ENCODE measurements at regions not wholly inside any gene's neighbourhood (a gene's known extent, or its start where the extent isn't known, plus 50 kb on each side); places are given as distances from the start of the nearest gene placed in this dataset.

DNA sequence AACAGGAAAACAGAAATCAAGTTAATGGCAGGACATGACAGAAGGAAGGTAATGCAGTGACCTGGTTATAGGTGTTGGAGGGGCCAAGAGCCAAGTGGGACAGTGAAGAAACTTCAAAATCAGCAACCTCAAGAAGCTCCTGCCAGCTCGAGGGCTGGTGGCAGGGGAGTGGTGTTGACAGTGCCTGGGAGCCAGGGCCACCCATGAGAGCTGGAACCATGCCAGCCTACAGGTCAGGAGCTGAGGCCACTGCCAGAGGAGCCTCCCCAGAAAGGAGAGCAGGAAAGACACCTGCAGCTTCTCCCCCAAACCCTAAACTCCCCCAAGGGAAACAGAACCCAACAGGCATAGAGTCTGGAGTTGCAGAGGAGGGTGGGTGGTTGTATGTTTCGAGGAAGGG is 262.1 kb downstream of the LRFN2 start:
- Histone ChIP-seq H4K20me1 (ENCODE audit: insufficient read depth, low read length) (no peaks in the 10 kb centered on the region), H3K27me3 (ENCODE audit: insufficient read depth, low read length) (no peaks in the 10 kb centered on the region; the same call in 1 of the 2 replicates), H3K79me2 (ENCODE audit: insufficient read depth, low read length) (no peaks in the 10 kb centered on the region), H3K4me3 (ENCODE audit: low read depth, low read length, poor library complexity, severe bottlenecking) (no peak overlapping the region), H3K4me1 (ENCODE audit: insufficient read depth, low read length, severe bottlenecking) (no peaks in the 10 kb centered on the region), H3K36me3 (ENCODE audit: insufficient read depth, low read length) (no peaks in the 10 kb centered on the region), H2AFZ (ENCODE audit: low read length) (no peak overlapping the region), H3K27ac (ENCODE audit: low read depth, low read length, poor library complexity, severe bottlenecking) (no peak overlapping the region), H3F3A (ENCODE audit: insufficient read depth, low read length) (no peaks in the 10 kb centered on the region), H3K9me2 (ENCODE audit: low read depth, low read length) (no peaks in the 10 kb centered on the region), H3K9me3 (ENCODE audit: low read length) (no peaks in the 10 kb centered on the region), H3K4me2 (ENCODE audit: low read length) (no peak overlapping the region), H3K9ac (ENCODE audit: low read length) (no peak overlapping the region)
- TF ChIP-seq EZH2 (IDR thresholded peaks at IDR 0.05; ENCODE audit: borderline replicate concordance, low read length) (no peak), CTCF (IDR thresholded peaks at IDR 0.05; ENCODE audit: low read length) (no peak)

- H3K9ac ChIP-seq (ENCODE audit: low read length): no peak overlapping the region
- no peaks in the 10 kb centered on the region for H3K9me2 ChIP-seq (ENCODE audit: low read depth, low read length)
- H3K27ac ChIP-seq (ENCODE audit: low read depth, low read length, poor library complexity, severe bottlenecking): no peak overlapping the region
- H3K4me2 ChIP-seq (ENCODE audit: low read length): no peak overlapping the region
- no peaks in the 10 kb centered on the region for H3K36me3 ChIP-seq (ENCODE audit: insufficient read depth, low read length)
- H2AFZ ChIP-seq (ENCODE audit: low read length): no peak overlapping the region
- H3F3A ChIP-seq (ENCODE audit: insufficient read depth, low read length): no peaks in the 10 kb centered on the region
- H3K79me2 ChIP-seq (ENCODE audit: insufficient read depth, low read length): no peaks in the 10 kb centered on the region
- no peak overlapping the region for H3K4me3 ChIP-seq (ENCODE audit: low read depth, low read length, poor library complexity, severe bottlenecking)
- H3K27me3 ChIP-seq (ENCODE audit: insufficient read depth, low read length): no peaks in the 10 kb centered on the region; the same call in 1 of the 2 replicates
- TF ChIP-seq EZH2 (IDR thresholded peaks at IDR 0.05; ENCODE audit: borderline replicate concordance, low read length) (no peak), CTCF (IDR thresholded peaks at IDR 0.05; ENCODE audit: low read length) (no peak)
- no peaks in the 10 kb centered on the region for H3K9me3 ChIP-seq (ENCODE audit: low read length)
- H4K20me1 ChIP-seq (ENCODE audit: insufficient read depth, low read length): no peaks in the 10 kb centered on the region
- no peaks in the 10 kb centered on the region for H3K4me1 ChIP-seq (ENCODE audit: insufficient read depth, low read length, severe bottlenecking)
These were observed 263.1 kb downstream of the LRFN2 start for GRCh38 chr6:40323881-40324634.

DNA sequence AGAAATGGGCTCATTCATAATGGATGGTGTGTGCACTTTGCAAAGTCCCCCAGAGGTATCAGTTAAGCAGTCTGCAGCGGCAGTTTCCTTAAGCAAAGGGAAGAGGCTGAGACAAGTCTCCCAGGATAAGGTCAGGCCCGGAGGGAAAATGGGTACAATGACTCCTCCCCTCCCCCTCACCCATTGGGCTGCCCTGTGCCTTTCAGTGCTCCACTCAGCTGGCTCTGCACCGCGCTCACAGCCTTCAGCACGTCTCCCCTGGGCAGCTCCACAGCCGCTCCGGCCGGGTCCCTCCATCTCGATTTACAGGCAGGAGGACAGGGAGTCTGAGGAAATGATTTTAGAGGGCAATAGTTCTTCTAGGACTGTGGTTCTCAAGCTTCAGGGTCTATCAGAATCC is 264.8 kb downstream of the LRFN2 start:
- Histone ChIP-seq H3K79me2 (ENCODE audit: insufficient read depth, low read length) (no peaks in the 10 kb centered on the region), H3K4me1 (ENCODE audit: insufficient read depth, low read length, severe bottlenecking) (no peaks in the 10 kb centered on the region), H3K9me3 (ENCODE audit: low read length) (no peaks in the 10 kb centered on the region), H3K27me3 (ENCODE audit: insufficient read depth, low read length) (no peaks in the 10 kb centered on the region; the same call in 1 of the 2 replicates), H3K4me2 (ENCODE audit: low read length) (no peak overlapping the region), H3F3A (ENCODE audit: insufficient read depth, low read length) (no peaks in the 10 kb centered on the region), H2AFZ (ENCODE audit: low read length) (no peak overlapping the region), H3K9me2 (ENCODE audit: low read depth, low read length) (no peaks in the 10 kb centered on the region), H3K36me3 (ENCODE audit: insufficient read depth, low read length) (no peaks in the 10 kb centered on the region), H3K27ac (ENCODE audit: low read depth, low read length, poor library complexity, severe bottlenecking) (no peak overlapping the region), H3K9ac (ENCODE audit: low read length) (no peak overlapping the region), H3K4me3 (ENCODE audit: low read depth, low read length, poor library complexity, severe bottlenecking) (no peak overlapping the region), H4K20me1 (ENCODE audit: insufficient read depth, low read length) (no peaks in the 10 kb centered on the region)
- TF ChIP-seq EZH2 (IDR thresholded peaks at IDR 0.05; ENCODE audit: borderline replicate concordance, low read length): no peak
- TF ChIP-seq CTCF (IDR thresholded peaks at IDR 0.05; ENCODE audit: low read length): no peak

Measured in OCI-LY1 (cell line).